PFSK-1 (cell line): ENCODE measurements at regions not wholly inside any gene's neighbourhood (a gene's known extent, or its start where the extent isn't known, plus 50 kb on each side); places are given as distances from the start of the nearest gene placed in this dataset.

Source experiments
- FOXP2 ChIP-seq: optimal IDR thresholded peaks from 2 replicates; pipeline ENCODE3; 2011; ENCODE audit warnings: borderline replicate concordance, control low read depth, inconsistent platforms; ENCODE audit not compliant: insufficient read depth; ENCODE audit errors: extremely low read length, extremely low read depth
- POLR2AphosphoS5 ChIP-seq: IDR thresholded peaks from 2 replicates; pipeline ENCODE4 v1.6.1; 2012; ENCODE audit warnings: low read depth, mild to moderate bottlenecking, control low read depth, low read length, moderate library complexity
- REST ChIP-seq, 2 experiments: IDR thresholded peaks; 2 replicates each; pipeline versions ENCODE4 v1.6.1 to v1.8.0; 2011 to 2012; ENCODE audit warnings: low read depth in 2 of 2, low read length in 2 of 2, control low read depth in 1 of 2, inconsistent platforms in 1 of 2, mild to moderate bottlenecking in 1 of 2, moderate library complexity in 1 of 2; ENCODE audit not compliant: insufficient read depth in 1 of 2
- SIN3A ChIP-seq: IDR thresholded peaks from 2 replicates; pipeline ENCODE4 v1.6.1; 2012; ENCODE audit warnings: mild to moderate bottlenecking, low read length, moderate library complexity, borderline replicate concordance; ENCODE audit not compliant: insufficient read depth
- TAF1 ChIP-seq: IDR thresholded peaks from 2 replicates; pipeline ENCODE4 v1.6.1; 2012; ENCODE audit warnings: low read length, control low read depth, borderline replicate concordance; ENCODE audit not compliant: insufficient read depth

- TF ChIP-seq TAF1, result no peak
- TF ChIP-seq POLR2AphosphoS5, result no peak
- no peak for TF ChIP-seq REST (IDR thresholded peaks at IDR 0.05; ENCODE audit: insufficient read depth in 1 of 2, low read depth in 2 of 2, low read length in 2 of 2)
- TF ChIP-seq SIN3A, result no peak
- TF ChIP-seq FOXP2, result no peak
These were observed 323.7 kb downstream of the THBS2 start for GRCh38 chr6:168929871-168930450.
